ENCODE measurements at regions not wholly inside any gene's neighbourhood (a gene's known extent, or its start where the extent isn't known, plus 50 kb on each side); places are given as distances from the start of the nearest gene placed in this dataset.
A peak's percentile ranks its signal among the peaks of the same experiment; 100 is the strongest.

GRCh38 chr1:244265507-244265906, 186.2 kb downstream of the ADSS2 start:
- DNase-seq (ENCODE audit: low spot score) = no peak

GRCh38 chr1:244269169-244269568, 182.5 kb downstream of the ADSS2 start:
- DNase-seq (ENCODE audit: low spot score) = no peak

- no peak for DNase-seq (ENCODE audit: low spot score)
These were observed 180.7 kb downstream of the ADSS2 start for GRCh38 chr1:244271004-244271403.

GRCh38 chr1:244271691-244272308, 179.9 kb downstream of the ADSS2 start:
- DNase-seq (ENCODE audit: low spot score) = no peak

- DNase-seq (ENCODE audit: low spot score) = peak; percentile 87
These were observed 179.0 kb downstream of the ADSS2 start for GRCh38 chr1:244272471-244273261.

GRCh38 chr1:244273262-244273844, 178.4 kb downstream of the ADSS2 start:
- DNase-seq (ENCODE audit: low spot score) = no peak

GRCh38 chr1:244273845-244274619, 177.7 kb downstream of the ADSS2 start:
- DNase-seq (ENCODE audit: low spot score) = peak; percentile 84

GRCh38 chr1:244276646-244277045, 175.1 kb downstream of the ADSS2 start:
- no peak for DNase-seq (ENCODE audit: low spot score)

- DNase-seq (ENCODE audit: low spot score) = no peak
These were observed 171.5 kb downstream of the ADSS2 start for GRCh38 chr1:244280201-244280600.

GRCh38 chr1:244280859-244281258, 170.8 kb downstream of the ADSS2 start:
- no peak for DNase-seq (ENCODE audit: low spot score)

- DNase-seq (ENCODE audit: low spot score) = no peak
These were observed 167.9 kb downstream of the ADSS2 start for GRCh38 chr1:244283772-244284171.

GRCh38 chr1:244284641-244285156, 167.0 kb downstream of the ADSS2 start:
- DNase-seq (ENCODE audit: low spot score) = no peak

GRCh38 chr1:244286341-244286740, 165.4 kb downstream of the ADSS2 start:
- DNase-seq (ENCODE audit: low spot score) = no peak

GRCh38 chr1:244287726-244288125, 164.0 kb downstream of the ADSS2 start:
- DNase-seq (ENCODE audit: low spot score) = no peak

GRCh38 chr1:244288663-244289062, 163.0 kb downstream of the ADSS2 start:
- no peak for DNase-seq (ENCODE audit: low spot score)

GRCh38 chr1:244289991-244290785, 161.5 kb downstream of the ADSS2 start:
- DNase-seq (ENCODE audit: low spot score) = no peak

GRCh38 chr1:244291236-244292201, 160.2 kb downstream of the ADSS2 start:
- no peak for DNase-seq (ENCODE audit: low spot score)

- DNase-seq (ENCODE audit: low spot score) = no peak
These were observed 157.0 kb downstream of the ADSS2 start for GRCh38 chr1:244294599-244295224.

- no peak for DNase-seq (ENCODE audit: low spot score)
These were observed 155.7 kb downstream of the ADSS2 start for GRCh38 chr1:244296003-244296402.

- no peak for DNase-seq (ENCODE audit: low spot score)
These were observed 155.3 kb downstream of the ADSS2 start for GRCh38 chr1:244296447-244296846.

All from COLO829 (cell line).